H9 (cell line): ENCODE measurements at regions not wholly inside any gene's neighbourhood (a gene's known extent, or its start where the extent isn't known, plus 50 kb on each side); places are given as distances from the start of the nearest gene placed in this dataset.

Experiments
- DNase-seq: peaks from one replicate; pipeline ENCODE4 v3.0.0-alpha.2; 2017
- H2AFZ ChIP-seq: one replicate; pipeline ENCODE4 v1.6.1; 2013; ENCODE audit warnings: mild to moderate bottlenecking, low read length, control low read depth, moderate library complexity
- H2AK5ac ChIP-seq: 2 replicates; pipeline ENCODE4 v1.6.1; 2013; ENCODE audit warnings: low read length, control low read depth, mixed read lengths; ENCODE audit not compliant: insufficient read length
- H2BK120ac ChIP-seq: one replicate; pipeline ENCODE4 v1.6.1; 2013; ENCODE audit warnings: low read depth, mild to moderate bottlenecking, low read length, control low read depth, inconsistent platforms; ENCODE audit not compliant: poor library complexity, severe bottlenecking
- H2BK12ac ChIP-seq: 2 replicates; pipeline ENCODE4 v1.6.1; 2013; ENCODE audit warnings: low read length, control low read depth, mixed read lengths, low read depth; ENCODE audit not compliant: insufficient read length
- H2BK15ac ChIP-seq: 2 replicates; pipeline ENCODE4 v1.6.1; 2013; ENCODE audit warnings: low read depth, low read length, control low read depth
- H2BK20ac ChIP-seq: one replicate; pipeline ENCODE4 v1.6.1; 2013; ENCODE audit warnings: low read depth, mild to moderate bottlenecking, low read length, control low read depth, inconsistent platforms; ENCODE audit not compliant: poor library complexity, severe bottlenecking
- H2BK5ac ChIP-seq: 2 replicates; pipeline ENCODE4 v1.6.1; 2013; ENCODE audit warnings: low read length, control low read depth, mixed read lengths; ENCODE audit not compliant: insufficient read length
- H3K14ac ChIP-seq: 2 replicates; pipeline ENCODE4 v1.6.1; 2013; ENCODE audit warnings: low read length, control low read depth; ENCODE audit not compliant: insufficient read depth
- H3K18ac ChIP-seq: 2 replicates; pipeline ENCODE4 v1.6.1; 2013; ENCODE audit warnings: low read depth, mild to moderate bottlenecking, mixed read lengths, low read length, control low read depth; ENCODE audit not compliant: insufficient read length
- H3K23ac ChIP-seq: 2 replicates; pipeline ENCODE4 v1.6.1; 2013; ENCODE audit warnings: low read length, control low read depth, mixed read lengths, low read depth; ENCODE audit not compliant: insufficient read length
- H3K23me2 ChIP-seq: 2 replicates; pipeline ENCODE4 v1.6.1; 2013; ENCODE audit warnings: low read depth, mild to moderate bottlenecking, mixed read lengths, low read length, control low read depth; ENCODE audit not compliant: insufficient read length, poor library complexity, severe bottlenecking
- H3K27ac ChIP-seq: 2 replicates; pipeline ENCODE4 v1.5.1; 2013; ENCODE audit warnings: low read length, control low read depth, mixed read lengths, low read depth; ENCODE audit not compliant: insufficient read length
- H3K27me3 ChIP-seq: 2 replicates; pipeline ENCODE4 v1.6.1; 2013; ENCODE audit warnings: low read length, control low read depth, inconsistent platforms; ENCODE audit not compliant: insufficient read depth
- H3K4ac ChIP-seq: 2 replicates; pipeline ENCODE4 v1.6.1; 2013; ENCODE audit warnings: low read depth, mild to moderate bottlenecking, control low read depth, inconsistent platforms, low read length, moderate library complexity
- H3K4me1 ChIP-seq: 2 replicates; pipeline ENCODE4 v1.6.1; 2013; ENCODE audit warnings: low read length, control low read depth, inconsistent platforms; ENCODE audit not compliant: insufficient read depth
- H3K4me2 ChIP-seq: 2 replicates; pipeline ENCODE4 v1.6.1; 2013; ENCODE audit warnings: low read length, control low read depth, mixed read lengths; ENCODE audit not compliant: insufficient read length, insufficient read depth
- H3K56ac ChIP-seq: 2 replicates; pipeline ENCODE4 v1.6.1; 2013; ENCODE audit warnings: low read depth, mild to moderate bottlenecking, mixed read lengths, low read length, control low read depth; ENCODE audit not compliant: insufficient read length
- H3K79me1 ChIP-seq: 2 replicates; pipeline ENCODE4 v1.6.1; 2013; ENCODE audit warnings: low read depth, mild to moderate bottlenecking, moderate library complexity, low read length, control low read depth, inconsistent platforms; ENCODE audit not compliant: insufficient read depth, poor library complexity, severe bottlenecking
- H3K79me2 ChIP-seq: 2 replicates; pipeline ENCODE4 v1.6.1; 2013; ENCODE audit warnings: low read length, control low read depth, inconsistent platforms; ENCODE audit not compliant: insufficient read depth
- H3K9ac ChIP-seq: 2 replicates; pipeline ENCODE4 v1.6.1; 2013; ENCODE audit warnings: low read length, control low read depth, mixed read lengths; ENCODE audit not compliant: insufficient read length; ENCODE audit errors: extremely low read depth
- H3K9me3 ChIP-seq: one replicate; pipeline ENCODE4 v1.6.1; 2013; ENCODE audit warnings: low read depth, low read length, inconsistent platforms; ENCODE audit not compliant: control insufficient read depth
- H3T11ph ChIP-seq: one replicate; pipeline ENCODE4 v1.6.1; 2013; ENCODE audit warnings: mild to moderate bottlenecking, low read length, control low read depth, inconsistent platforms
- H4K20me1 ChIP-seq: one replicate; pipeline ENCODE4 v1.6.1; 2013; ENCODE audit not compliant: control insufficient read depth, insufficient read length, insufficient read depth
- H4K5ac ChIP-seq: 2 replicates; pipeline ENCODE4 v1.6.1; 2013; ENCODE audit warnings: low read depth, mild to moderate bottlenecking, mixed read lengths, low read length, control low read depth; ENCODE audit not compliant: insufficient read length
- H4K8ac ChIP-seq: replicated peaks from 2 replicates; pipeline ENCODE4 v1.6.1; 2013; ENCODE audit warnings: low read length, control low read depth, mixed read lengths, low read depth; ENCODE audit not compliant: insufficient read length
- H4K91ac ChIP-seq: 2 replicates; pipeline ENCODE4 v1.6.1; 2013; ENCODE audit warnings: low read depth, mild to moderate bottlenecking, moderate library complexity, mixed read lengths, low read length, control low read depth; ENCODE audit not compliant: insufficient read length
- H3K27ac Mint-ChIP-seq, 3 experiments: 2 replicates in 2 of 3; 3 replicates in 1 of 3; pipeline ENCODE4 v1.8.0; 2020 to 2021; ENCODE audit warnings: mixed read lengths in 3 of 3, mild to moderate bottlenecking in 1 of 3, moderate library complexity in 1 of 3
- H3K27me3 Mint-ChIP-seq: 2 replicates; pipeline ENCODE4 v1.8.0; 2021; ENCODE audit warnings: low read depth, mild to moderate bottlenecking, moderate library complexity, mixed read lengths
- H3K36me3 Mint-ChIP-seq, 3 experiments: 2 replicates in 2 of 3; 3 replicates in 1 of 3; pipeline ENCODE4 v1.8.0; 2020 to 2021; ENCODE audit warnings: low read depth in 3 of 3, mixed read lengths in 3 of 3; ENCODE audit not compliant: insufficient read depth in 1 of 3
- H3K4me1 Mint-ChIP-seq, 2 experiments: 2 replicates each; pipeline ENCODE4 v1.8.0; 2020; ENCODE audit warnings: mixed read lengths in 2 of 2
- H3K4me3 Mint-ChIP-seq, 2 experiments: 2 replicates in 1 of 2; 3 replicates in 1 of 2; pipeline ENCODE4 v1.8.0; 2020 to 2021; ENCODE audit warnings: mild to moderate bottlenecking in 2 of 2, mixed read lengths in 2 of 2, moderate library complexity in 1 of 2
- H3K9me3 Mint-ChIP-seq, 2 experiments: 2 replicates in 1 of 2; 3 replicates in 1 of 2; pipeline ENCODE4 v1.8.0; 2020; ENCODE audit warnings: mild to moderate bottlenecking in 2 of 2, mixed read lengths in 2 of 2, moderate library complexity in 1 of 2
- WGBS: extraction: QIAGEN DNeasy Blood & Tissue Kit; methylation state at CpG from one replicate; pipeline ENCODE4 v1.1.7; 2013; ENCODE audit warnings: missing lambda C conversion rate, low lambda C conversion rate, mixed read lengths; ENCODE audit not compliant: insufficient read length; ENCODE audit errors: extremely low coverage; 5-methylcytosine and 5-hydroxymethylcytosine counted together
- TF ChIP-seq, protein P1 (sequence below): fragments of 200-600 bp; sonication (generic); conservative IDR thresholded peaks from 3 replicates; pipeline ENCODE4 v1.8.0; 2021; ENCODE audit warnings: antibody characterized with exemption, mild to moderate bottlenecking

GRCh38 chr14:87059060-87059839 is 933.7 kb downstream of the GALC start:
- H3K23me2 ChIP-seq: no peaks in the 10 kb centered on the region
- no peak overlapping the region for H3K27ac ChIP-seq
- no peak overlapping the region for H3K27ac Mint-ChIP-seq
- no peaks in the 10 kb centered on the region for H3K4me1 ChIP-seq
- H2BK120ac ChIP-seq: no peak overlapping the region
- no peak for DNase-seq
- H3K27me3 Mint-ChIP-seq: no peaks in the 10 kb centered on the region
- no peak overlapping the region for H4K8ac ChIP-seq
- H3T11ph ChIP-seq: no peak overlapping the region
- peaks cover 4 to 8% of the 10 kb centered on the region in 2 experiments for H3K4me1 Mint-ChIP-seq
- no peak overlapping the region for H2BK5ac ChIP-seq
- H2BK12ac ChIP-seq: no peak overlapping the region
- no peak overlapping the region for H3K9ac ChIP-seq
- H3K4ac ChIP-seq: no peak overlapping the region
- H3K27me3 ChIP-seq: no peaks in the 10 kb centered on the region
- no peaks in the 10 kb centered on the region for H3K9me3 Mint-ChIP-seq
- WGBS: no CpG with 5 or more reads among the region's 5 CpGs
- H3K36me3 Mint-ChIP-seq: no peaks in the 10 kb centered on the region
- no peak overlapping the region for H2BK20ac ChIP-seq
- H3K4me3 Mint-ChIP-seq: no peak overlapping the region
- no peak overlapping the region for H2AFZ ChIP-seq
- no peaks in the 10 kb centered on the region for H4K20me1 ChIP-seq
- H3K4me2 ChIP-seq: no peak overlapping the region
- H3K23ac ChIP-seq: no peak overlapping the region
- H3K9me3 ChIP-seq: no peaks in the 10 kb centered on the region
- H3K56ac ChIP-seq: no peak overlapping the region
- no peak overlapping the region for H3K18ac ChIP-seq
- H3K14ac ChIP-seq: no peak overlapping the region
- no peak overlapping the region for H4K91ac ChIP-seq
- no peaks in the 10 kb centered on the region for H3K79me1 ChIP-seq
- no peak overlapping the region for H2BK15ac ChIP-seq
- no peak overlapping the region for H4K5ac ChIP-seq
- no peaks in the 10 kb centered on the region for H3K79me2 ChIP-seq
- H2AK5ac ChIP-seq: no peak overlapping the region
- TF ChIP-seq, protein P1, sequence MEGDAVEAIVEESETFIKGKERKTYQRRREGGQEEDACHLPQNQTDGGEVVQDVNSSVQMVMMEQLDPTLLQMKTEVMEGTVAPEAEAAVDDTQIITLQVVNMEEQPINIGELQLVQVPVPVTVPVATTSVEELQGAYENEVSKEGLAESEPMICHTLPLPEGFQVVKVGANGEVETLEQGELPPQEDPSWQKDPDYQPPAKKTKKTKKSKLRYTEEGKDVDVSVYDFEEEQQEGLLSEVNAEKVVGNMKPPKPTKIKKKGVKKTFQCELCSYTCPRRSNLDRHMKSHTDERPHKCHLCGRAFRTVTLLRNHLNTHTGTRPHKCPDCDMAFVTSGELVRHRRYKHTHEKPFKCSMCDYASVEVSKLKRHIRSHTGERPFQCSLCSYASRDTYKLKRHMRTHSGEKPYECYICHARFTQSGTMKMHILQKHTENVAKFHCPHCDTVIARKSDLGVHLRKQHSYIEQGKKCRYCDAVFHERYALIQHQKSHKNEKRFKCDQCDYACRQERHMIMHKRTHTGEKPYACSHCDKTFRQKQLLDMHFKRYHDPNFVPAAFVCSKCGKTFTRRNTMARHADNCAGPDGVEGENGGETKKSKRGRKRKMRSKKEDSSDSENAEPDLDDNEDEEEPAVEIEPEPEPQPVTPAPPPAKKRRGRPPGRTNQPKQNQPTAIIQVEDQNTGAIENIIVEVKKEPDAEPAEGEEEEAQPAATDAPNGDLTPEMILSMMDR: no peak
